ENCODE measurements at regions not wholly inside any gene's neighbourhood (a gene's known extent, or its start where the extent isn't known, plus 50 kb on each side); places are given as distances from the start of the nearest gene placed in this dataset.

DNA sequence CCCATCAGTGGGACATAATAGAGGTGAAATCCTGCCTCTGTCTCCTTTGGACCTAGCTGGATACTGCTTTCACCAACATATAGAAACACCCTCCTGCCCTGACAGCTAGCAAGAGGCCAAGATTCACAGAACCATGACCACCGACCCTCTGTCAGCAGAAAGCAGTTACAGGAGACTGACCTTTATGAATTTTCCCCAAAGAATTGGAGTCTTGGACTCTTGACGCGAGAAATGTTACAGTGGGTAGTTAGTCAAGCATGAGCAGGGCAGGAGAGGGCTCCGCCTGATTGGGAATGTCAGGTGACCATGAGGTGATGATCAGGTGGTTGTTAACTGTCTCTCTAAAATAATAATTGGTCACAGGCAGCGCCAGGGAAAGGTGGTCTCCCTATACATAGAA, 1002.3 kb downstream of the TDRD15 start:
- TF ChIP-seq, protein P1, sequence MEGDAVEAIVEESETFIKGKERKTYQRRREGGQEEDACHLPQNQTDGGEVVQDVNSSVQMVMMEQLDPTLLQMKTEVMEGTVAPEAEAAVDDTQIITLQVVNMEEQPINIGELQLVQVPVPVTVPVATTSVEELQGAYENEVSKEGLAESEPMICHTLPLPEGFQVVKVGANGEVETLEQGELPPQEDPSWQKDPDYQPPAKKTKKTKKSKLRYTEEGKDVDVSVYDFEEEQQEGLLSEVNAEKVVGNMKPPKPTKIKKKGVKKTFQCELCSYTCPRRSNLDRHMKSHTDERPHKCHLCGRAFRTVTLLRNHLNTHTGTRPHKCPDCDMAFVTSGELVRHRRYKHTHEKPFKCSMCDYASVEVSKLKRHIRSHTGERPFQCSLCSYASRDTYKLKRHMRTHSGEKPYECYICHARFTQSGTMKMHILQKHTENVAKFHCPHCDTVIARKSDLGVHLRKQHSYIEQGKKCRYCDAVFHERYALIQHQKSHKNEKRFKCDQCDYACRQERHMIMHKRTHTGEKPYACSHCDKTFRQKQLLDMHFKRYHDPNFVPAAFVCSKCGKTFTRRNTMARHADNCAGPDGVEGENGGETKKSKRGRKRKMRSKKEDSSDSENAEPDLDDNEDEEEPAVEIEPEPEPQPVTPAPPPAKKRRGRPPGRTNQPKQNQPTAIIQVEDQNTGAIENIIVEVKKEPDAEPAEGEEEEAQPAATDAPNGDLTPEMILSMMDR (conservative IDR thresholded peaks at IDR 0.05 in 1 of 2, IDR thresholded peaks at IDR 0.05 in 1 of 2; ENCODE audit: low read depth in 1 of 2, low read length in 2 of 2) = no peak
- no peak for TF ChIP-seq EZH2 (IDR thresholded peaks at IDR 0.05; ENCODE audit: low read length, missing control alignments)
